Parathyroid adenoma (tissue), 2 donors: ENCODE measurements at regions not wholly inside any gene's neighbourhood (a gene's known extent, or its start where the extent isn't known, plus 50 kb on each side); places are given as distances from the start of the nearest gene placed in this dataset.

Experiments used
- H2AFZ ChIP-seq: fragments of 300-600 bp; sonication (generic); one replicate; pipeline ENCODE4 v1.7.0; 2017; ENCODE audit warnings: antibody characterized with exemption, mild to moderate bottlenecking
- H3K27ac ChIP-seq: fragments of 300-600 bp; sonication (generic); one replicate; pipeline ENCODE4 v1.7.0; 2017
- H3K27me3 ChIP-seq: fragments of 300-600 bp; sonication (generic); one replicate; pipeline ENCODE4 v1.7.0; 2017; ENCODE audit warnings: low read length; ENCODE audit not compliant: control insufficient read depth, insufficient read depth
- H3K36me3 ChIP-seq: fragments of 300-600 bp; sonication (generic); one replicate; pipeline ENCODE4 v1.7.0; 2017; ENCODE audit warnings: low read length; ENCODE audit not compliant: control insufficient read depth, insufficient read depth
- H3K4me1 ChIP-seq: fragments of 300-600 bp; sonication (generic); one replicate; pipeline ENCODE4 v1.7.0; 2017; ENCODE audit warnings: control low read depth
- H3K4me2 ChIP-seq: fragments of 300-600 bp; sonication (generic); one replicate; pipeline ENCODE4 v1.7.0; 2017; ENCODE audit warnings: low read length
- H3K4me3 ChIP-seq: fragments of 300-600 bp; sonication (generic); one replicate; pipeline ENCODE4 v1.7.0; 2017; ENCODE audit warnings: low read depth, low read length
- H3K79me2 ChIP-seq: fragments of 300-600 bp; sonication (generic); one replicate; pipeline ENCODE4 v1.7.0; 2017; ENCODE audit warnings: control low read depth
- H3K9ac ChIP-seq: fragments of 300-600 bp; sonication (generic); one replicate; pipeline ENCODE4 v1.7.0; 2017; ENCODE audit warnings: mild to moderate bottlenecking
- H3K9me3 ChIP-seq: fragments of 300-600 bp; sonication (generic); one replicate; pipeline ENCODE4 v1.7.0; 2017; ENCODE audit warnings: low read length; ENCODE audit not compliant: control insufficient read depth
- CTCF ChIP-seq: fragments of 300-600 bp; sonication (generic); IDR thresholded peaks from one replicate; pipeline ENCODE4 v1.7.0; 2017; ENCODE audit warnings: antibody characterized with exemption, mild to moderate bottlenecking
- donor health status: primary hyperparathyroidism.

DNA sequence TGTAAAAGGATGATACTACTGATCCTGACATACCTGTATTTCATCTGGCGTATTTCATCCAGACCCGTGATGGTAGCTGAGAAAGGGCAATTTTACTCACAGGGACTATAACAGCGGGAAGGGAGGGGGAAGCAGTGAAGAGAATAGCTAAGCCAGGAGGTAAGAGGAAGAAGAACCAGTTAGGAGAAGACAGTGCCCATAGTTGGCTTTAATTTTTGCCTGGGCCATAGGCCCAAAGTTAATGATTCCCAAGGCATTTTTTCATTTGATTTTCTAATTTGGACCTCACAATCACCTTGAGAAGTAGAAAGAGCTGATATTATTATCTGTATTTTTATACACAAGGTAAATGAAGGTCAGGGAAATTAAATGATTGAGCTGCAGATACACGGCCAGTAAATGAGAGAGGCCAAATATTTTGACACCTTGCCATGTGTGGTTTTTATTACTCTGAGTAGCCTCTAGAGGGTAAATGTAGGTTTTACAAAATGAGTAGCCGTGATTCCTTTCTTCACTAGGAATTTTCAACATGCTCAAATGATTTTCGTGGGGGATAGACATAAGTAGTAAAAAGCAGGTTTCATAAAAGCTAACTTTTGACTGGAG lies 382.2 kb downstream of the FUT8 start:
- H3K9me3 ChIP-seq: no peaks in the 10 kb centered on the region
- H3K36me3 ChIP-seq: no peaks in the 10 kb centered on the region
- H3K4me2 ChIP-seq: no peak overlapping the region
- TF ChIP-seq CTCF: no peak
- no peak overlapping the region for H3K27ac ChIP-seq
- H3K27me3 ChIP-seq: no peaks in the 10 kb centered on the region
- no peak overlapping the region for H2AFZ ChIP-seq
- H3K79me2 ChIP-seq: no peaks in the 10 kb centered on the region
- H3K4me3 ChIP-seq: no peak overlapping the region
- no peak overlapping the region for H3K9ac ChIP-seq
- no peaks in the 10 kb centered on the region for H3K4me1 ChIP-seq

- no peaks in the 10 kb centered on the region for H3K27me3 ChIP-seq
- no peak overlapping the region for H3K27ac ChIP-seq
- no peaks in the 10 kb centered on the region for H3K9me3 ChIP-seq
- H3K4me1 ChIP-seq: no peaks in the 10 kb centered on the region
- no peaks in the 10 kb centered on the region for H3K36me3 ChIP-seq
- no peak overlapping the region for H2AFZ ChIP-seq
- TF ChIP-seq CTCF: no peak
- no peak overlapping the region for H3K4me3 ChIP-seq
- H3K4me2 ChIP-seq: no peak overlapping the region
- H3K9ac ChIP-seq: no peak overlapping the region
- H3K79me2 ChIP-seq: no peaks in the 10 kb centered on the region
Observed at GRCh38 chr14:65798216-65798615, 385.7 kb downstream of the FUT8 start.

GRCh38 chr14:65800694-65801093 lies 388.2 kb downstream of the FUT8 start:
- no peak for TF ChIP-seq CTCF
- Histone ChIP-seq H3K79me2 (no peaks in the 10 kb centered on the region), H3K36me3 (no peaks in the 10 kb centered on the region), H3K27me3 (no peaks in the 10 kb centered on the region), H3K9ac (no peak overlapping the region), H3K4me2 (no peak overlapping the region), H3K4me3 (no peak overlapping the region), H3K4me1 (no peaks in the 10 kb centered on the region), H3K9me3 (no peaks in the 10 kb centered on the region), H2AFZ (no peak overlapping the region), H3K27ac (no peak overlapping the region)

DNA sequence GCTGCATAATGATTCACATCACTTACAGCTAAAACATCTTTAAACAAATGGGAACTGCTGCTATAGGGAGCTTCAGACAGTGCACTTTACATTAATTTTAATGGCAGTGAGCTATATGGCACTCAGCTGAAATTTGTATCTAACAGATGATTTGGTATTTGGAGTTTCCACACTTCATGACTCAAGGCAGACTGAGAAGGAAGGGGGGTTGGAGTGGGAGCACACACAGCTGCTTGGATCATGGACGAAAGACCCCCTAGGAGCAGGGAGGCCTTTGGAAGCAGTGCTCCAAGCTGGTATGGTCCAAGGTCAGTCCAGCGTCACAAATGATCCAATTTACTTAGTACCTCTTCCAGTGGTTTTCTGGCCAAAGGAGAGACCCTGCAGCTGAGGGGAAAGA lies 389.7 kb downstream of the FUT8 start:
- no peak overlapping the region for H3K4me2 ChIP-seq
- H3K9ac ChIP-seq: no peak overlapping the region
- no peaks in the 10 kb centered on the region for H3K79me2 ChIP-seq
- H3K9me3 ChIP-seq: no peaks in the 10 kb centered on the region
- no peak overlapping the region for H3K4me3 ChIP-seq
- H2AFZ ChIP-seq: no peak overlapping the region
- no peak overlapping the region for H3K27ac ChIP-seq
- no peaks in the 10 kb centered on the region for H3K27me3 ChIP-seq
- TF ChIP-seq CTCF: no peak
- H3K4me1 ChIP-seq: no peaks in the 10 kb centered on the region
- H3K36me3 ChIP-seq: no peaks in the 10 kb centered on the region

DNA sequence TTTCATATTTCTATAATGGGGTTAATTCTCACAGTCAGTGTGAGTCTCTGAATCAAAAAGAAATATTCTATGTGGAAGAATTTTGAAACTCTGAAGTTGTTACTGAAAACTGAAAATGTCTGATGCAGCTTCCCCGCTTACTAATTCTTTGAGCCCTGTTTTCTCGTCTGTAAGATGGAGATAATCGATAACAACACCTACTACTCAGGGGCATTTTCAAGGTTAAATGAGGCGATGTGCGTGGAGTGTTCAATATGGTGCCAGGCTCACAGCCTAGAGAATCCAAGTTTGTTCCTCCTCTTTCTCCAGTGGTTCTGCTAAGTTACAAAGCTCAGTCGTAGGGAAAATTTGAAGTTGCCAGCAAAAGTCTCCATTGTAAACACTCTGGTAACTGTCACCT lies 391.4 kb downstream of the FUT8 start:
- no peaks in the 10 kb centered on the region for H3K4me1 ChIP-seq
- no peak overlapping the region for H3K4me2 ChIP-seq
- no peaks in the 10 kb centered on the region for H3K27me3 ChIP-seq
- no peaks in the 10 kb centered on the region for H3K9me3 ChIP-seq
- H3K9ac ChIP-seq: no peak overlapping the region
- H3K79me2 ChIP-seq: no peaks in the 10 kb centered on the region
- TF ChIP-seq CTCF: no peak
- H3K36me3 ChIP-seq: no peaks in the 10 kb centered on the region
- no peak overlapping the region for H3K4me3 ChIP-seq
- no peak overlapping the region for H2AFZ ChIP-seq
- H3K27ac ChIP-seq: no peak overlapping the region
